Stimulated activated CD4-positive, alpha-beta T cell treated with anti-CD3 and anti-CD28 coated beads, Interleukin-2, amount 100 ng/mL, for 24 hours (primary cell): ENCODE measurements at regions not wholly inside any gene's neighbourhood (a gene's known extent, or its start where the extent isn't known, plus 50 kb on each side); places are given as distances from the start of the nearest gene placed in this dataset.
A peak's percentile ranks its signal among the peaks of the same experiment; 100 is the strongest.

Source experiments
- DNase-seq, 2 donors: peaks; one replicate each; pipeline ENCODE4 v3.0.0-alpha.2; 2020

- DNase-seq = no peak
Measured at GRCh38 chr9:105148328-105149006, 96.0 kb upstream of the SLC44A1 start.

DNA sequence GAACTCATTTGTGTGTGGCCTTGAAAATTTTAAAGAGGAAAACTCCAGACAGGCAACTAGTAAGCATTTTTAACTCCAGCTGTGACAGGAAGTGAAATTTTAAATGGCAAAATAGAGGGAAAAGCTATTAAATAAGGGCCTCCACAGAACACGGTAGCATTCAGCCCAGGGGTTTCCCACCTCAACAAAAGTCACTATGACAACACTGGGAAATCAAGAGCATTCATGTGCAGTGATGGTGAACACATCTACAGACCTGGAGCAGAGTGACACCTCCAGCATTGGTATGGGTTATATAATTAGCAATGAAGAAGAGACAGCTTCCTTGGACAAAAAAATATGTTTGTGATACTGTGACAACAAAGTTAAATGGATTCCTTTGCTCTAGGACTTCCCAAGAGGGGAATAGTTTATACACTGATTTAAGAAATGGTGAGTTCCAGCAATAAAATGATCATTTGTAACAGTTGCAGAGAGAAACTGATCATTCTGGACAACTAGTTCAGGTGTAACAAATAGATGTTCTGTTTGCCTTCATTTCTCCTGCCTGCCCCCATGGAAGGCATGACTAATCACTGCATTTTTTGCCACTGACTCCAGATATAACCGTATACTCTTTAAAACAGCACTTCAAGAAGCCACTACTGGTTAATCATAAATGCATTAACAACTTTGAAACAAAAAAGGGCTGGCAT, 93.3 kb upstream of the SLC44A1 start:
- no peak for DNase-seq

DNA sequence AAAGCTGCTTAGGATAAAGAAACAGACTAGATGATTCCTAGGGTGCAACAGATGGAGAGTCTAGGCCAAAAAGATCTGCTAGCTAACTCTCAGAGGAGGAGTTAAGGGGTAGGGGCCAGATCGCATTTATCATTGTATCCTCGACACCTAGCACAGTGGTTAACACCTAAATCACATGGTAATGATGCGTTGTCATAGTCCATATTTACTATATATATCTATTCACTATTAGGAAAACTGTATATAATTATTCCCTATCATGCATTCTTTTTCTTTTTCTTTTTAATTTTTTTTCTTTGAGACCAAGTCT, 92.8 kb upstream of the SLC44A1 start:
- DNase-seq = no peak

DNA sequence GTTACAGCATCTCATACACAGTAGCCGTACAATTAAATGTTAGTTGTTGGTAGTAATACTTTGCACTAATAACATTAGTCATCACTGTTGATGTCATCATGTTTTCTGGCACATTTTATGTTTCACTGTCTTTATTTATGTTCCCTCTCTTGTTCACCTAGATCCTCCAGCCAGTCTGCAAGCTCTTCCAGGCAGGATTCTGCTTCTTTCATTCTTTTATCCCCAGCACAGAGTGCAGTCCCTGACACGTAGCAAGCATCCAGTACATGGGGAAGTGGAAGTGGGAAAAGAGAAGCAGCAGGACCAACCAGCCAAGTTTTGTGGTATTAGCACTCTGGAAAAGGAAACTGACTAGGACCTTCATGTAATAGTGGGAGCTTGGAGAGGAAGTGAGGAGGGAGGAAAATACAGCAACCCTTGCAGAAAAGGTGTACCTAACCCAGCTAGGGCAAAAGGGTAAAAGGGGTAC, 89.7 kb upstream of the SLC44A1 start:
- no peak for DNase-seq

DNA sequence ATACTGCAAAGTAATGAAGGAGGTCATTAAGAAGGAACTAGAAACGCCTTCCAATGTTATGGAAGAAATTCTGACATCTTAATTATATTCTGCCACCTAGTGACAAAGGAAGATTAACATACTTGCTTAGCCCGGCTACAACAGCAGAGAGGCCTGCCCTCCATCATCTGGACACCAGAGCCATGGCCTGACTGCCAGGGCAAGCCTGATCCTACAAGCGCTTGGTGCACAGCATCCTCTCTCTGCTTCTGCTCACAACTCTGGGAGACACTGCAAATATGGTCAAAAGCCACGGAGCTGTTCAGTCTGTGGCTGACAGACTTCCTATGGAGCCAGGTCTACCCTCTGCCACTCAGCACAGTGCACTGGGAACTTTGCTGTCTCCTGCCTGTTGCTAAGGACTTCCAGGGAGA, 87.3 kb upstream of the SLC44A1 start:
- peak in 1 of 2 donors; percentile 9 for DNase-seq

- DNase-seq = no peak
Measured at GRCh38 chr9:105158020-105158419, 86.4 kb upstream of the SLC44A1 start.

- DNase-seq = no peak
Measured at GRCh38 chr9:105158898-105159297, 85.6 kb upstream of the SLC44A1 start.

- no peak for DNase-seq
Measured at GRCh38 chr9:105168870-105169319, 75.6 kb upstream of the SLC44A1 start.

- DNase-seq = no peak
Measured at GRCh38 chr9:105171076-105171475, 73.4 kb upstream of the SLC44A1 start.

- no peak for DNase-seq
Measured at GRCh38 chr9:105171589-105171988, 72.9 kb upstream of the SLC44A1 start.

DNA sequence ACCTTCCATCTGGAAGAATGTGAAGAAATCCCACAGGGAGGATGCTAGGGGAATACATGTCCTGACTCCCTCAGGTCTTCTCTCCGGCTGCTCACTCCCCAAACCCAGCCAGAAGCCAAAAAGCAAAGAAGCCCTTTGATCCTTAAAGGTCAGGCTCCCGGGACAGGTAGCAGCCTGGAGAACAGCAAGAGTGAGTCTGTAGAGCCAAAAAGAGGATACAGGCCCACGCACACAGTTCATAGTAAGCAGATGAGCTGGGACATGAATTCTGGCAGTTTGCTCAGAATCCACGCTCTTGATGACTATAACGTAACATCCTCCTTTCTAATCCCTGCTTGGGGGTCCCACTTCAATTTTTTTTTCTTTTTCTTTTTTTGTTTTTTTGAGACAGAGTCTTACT, 72.0 kb upstream of the SLC44A1 start:
- no peak for DNase-seq

DNA sequence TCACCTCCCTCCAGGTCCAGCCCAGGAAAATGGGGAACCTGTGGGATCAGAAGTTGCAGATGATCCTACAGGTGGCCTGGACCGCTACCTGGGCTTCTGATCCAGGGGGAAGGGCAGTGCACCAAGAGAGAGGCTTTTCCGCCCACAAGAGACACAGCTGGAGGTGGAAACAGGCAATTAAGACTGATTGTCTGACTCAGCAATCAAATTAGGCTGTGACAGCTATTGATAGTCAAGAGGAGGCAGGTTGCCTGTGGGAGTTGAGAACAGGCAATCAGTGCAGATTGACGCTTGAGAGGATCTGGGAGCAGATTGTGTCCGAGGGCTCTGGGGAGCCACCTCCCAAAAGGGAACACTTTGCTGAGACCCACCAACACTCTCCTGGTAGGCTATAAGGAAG, 71.1 kb upstream of the SLC44A1 start:
- DNase-seq = no peak

DNA sequence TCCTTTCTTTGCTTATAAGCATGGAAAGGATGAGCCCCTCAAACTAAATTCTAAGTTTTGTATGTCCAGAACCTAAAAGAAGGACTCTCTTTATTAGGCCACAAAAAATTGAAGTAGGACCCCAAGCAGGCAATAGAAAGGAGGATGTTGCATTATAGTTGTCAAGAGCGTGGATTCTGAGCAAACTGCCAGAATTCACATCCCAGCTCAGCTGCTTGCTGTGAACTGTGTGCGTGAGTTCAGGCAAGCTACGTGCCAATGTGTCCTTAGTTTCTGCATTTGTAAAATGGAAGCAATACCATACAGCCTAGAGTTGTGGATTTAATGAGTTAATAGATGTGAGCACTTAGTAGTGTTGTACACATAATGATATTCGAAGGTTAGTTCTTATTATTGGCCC, 70.6 kb upstream of the SLC44A1 start:
- no peak for DNase-seq

DNA sequence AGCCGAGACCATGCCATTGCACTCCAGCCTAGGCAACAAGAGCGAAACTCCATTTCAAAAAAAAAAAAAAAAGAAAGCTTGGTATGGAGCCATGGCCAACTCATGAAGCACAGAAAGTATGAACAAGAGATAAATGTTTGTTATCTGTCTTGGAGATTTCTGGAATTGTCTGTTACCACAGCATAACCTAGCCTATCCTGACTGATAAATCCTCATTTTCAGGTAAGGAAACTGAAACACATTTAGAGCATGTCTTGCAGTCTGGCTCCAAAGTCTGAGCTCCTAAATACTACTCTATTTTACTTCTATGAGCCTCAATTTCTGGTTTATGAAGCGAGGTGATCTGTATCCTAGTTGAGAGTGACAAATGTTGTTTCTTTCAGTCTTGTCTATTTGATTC, 68.3 kb upstream of the SLC44A1 start:
- DNase-seq = no peak

- DNase-seq = no peak
Measured at GRCh38 chr9:105178076-105178475, 66.4 kb upstream of the SLC44A1 start.

DNA sequence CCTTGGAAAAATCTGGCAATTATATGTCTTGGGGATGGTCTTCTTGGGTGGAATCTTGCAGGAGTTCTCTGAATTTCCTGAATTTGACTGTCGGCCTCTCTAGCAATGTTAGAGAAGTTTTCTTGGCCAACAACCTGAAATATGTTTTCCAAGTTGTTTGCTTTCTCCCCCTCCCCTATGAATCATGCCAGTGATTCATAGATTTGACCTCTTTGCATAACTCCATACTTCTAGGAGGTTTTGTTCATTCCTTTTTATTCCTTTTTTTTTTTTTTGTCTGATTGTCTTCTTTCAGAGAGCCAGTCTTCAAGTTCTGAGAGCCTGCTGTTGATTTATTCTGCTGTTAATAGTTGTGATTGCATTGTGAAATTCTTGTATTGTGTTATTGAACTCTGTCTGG, 56.7 kb upstream of the SLC44A1 start:
- DNase-seq = no peak

GRCh38 chr9:105188746-105189145, 55.7 kb upstream of the SLC44A1 start:
- no peak for DNase-seq

DNA sequence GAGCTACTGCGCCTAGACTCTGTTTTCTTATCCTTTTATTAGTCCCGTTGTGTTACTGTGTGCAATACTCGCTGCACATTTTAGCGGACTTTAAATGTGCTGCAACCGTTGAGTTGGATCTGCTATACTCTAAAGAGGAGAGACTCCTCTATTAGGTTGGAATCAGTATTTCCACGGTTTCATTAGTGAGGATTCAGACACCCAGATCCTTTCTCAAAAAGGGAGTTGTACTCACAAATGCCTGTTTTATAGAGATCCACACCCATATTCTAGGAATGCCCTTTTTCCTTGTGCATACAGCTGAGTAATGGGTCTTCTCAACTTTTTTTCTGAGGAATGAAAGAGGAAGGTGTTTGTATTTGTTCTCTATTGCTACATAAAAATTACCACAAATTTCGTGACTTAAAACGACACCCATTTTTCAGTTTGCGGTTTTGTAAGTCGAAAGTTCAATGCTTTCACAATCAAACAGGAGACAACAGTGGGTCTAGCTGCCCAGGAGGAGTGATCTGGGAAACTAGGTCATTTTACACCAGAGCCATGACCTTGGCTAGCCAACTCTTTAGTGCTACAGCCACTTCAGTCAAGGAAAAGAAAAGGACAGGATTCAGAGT, 52.8 kb upstream of the SLC44A1 start:
- DNase-seq = no peak

DNA sequence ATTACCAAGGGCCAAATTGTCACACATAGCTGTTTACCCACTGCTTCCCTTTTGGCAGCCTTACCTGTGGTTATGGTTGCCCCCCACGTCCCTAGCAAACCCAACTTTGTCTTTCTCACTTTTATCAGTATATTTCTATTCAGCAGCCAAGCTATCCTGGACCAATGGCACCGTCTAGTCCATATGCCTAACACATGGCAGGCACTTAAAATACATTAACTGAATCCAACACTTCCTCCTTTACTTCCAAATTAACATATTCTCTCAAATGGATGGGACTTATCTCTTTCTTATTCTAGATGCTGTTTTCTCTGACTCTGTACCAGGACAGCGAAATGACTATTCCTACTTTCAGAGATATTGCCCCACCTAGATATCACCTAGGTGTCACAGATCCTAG, 50.9 kb upstream of the SLC44A1 start:
- DNase-seq = no peak

- no peak for DNase-seq
Measured at GRCh38 chr9:105194234-105194633, 50.2 kb upstream of the SLC44A1 start.
